HepG2 (cell line): ENCODE measurements at regions not wholly inside any gene's neighbourhood (a gene's known extent, or its start where the extent isn't known, plus 50 kb on each side); places are given as distances from the start of the nearest gene placed in this dataset.

ENCODE experiments used
- ATAC-seq: fragments of 200-7000 bp; cut with Tn5 transposase; 3 replicates; pipeline ENCODE4 v1.9.1; 2020; ENCODE audit warnings: mild to moderate bottlenecking, moderate library complexity
- BruUV-seq: library from RNA; stranded (reverse); fragments of 400-500 nt; replicated peaks from 2 replicates; lab custom pipeline; 2021; lab: Mats Ljungman, UMichigan
- CTCF ChIA-PET: fragments of 300-600 bp; formaldehyde crosslinking; extraction: SDS; loops from one replicate; lab custom pipeline; 2021; ENCODE audit warnings: low total read pairs, inconsistent platforms, low intra/inter-chr PET ratio; lab: Yijun Ruan, JAX
- POLR2A ChIA-PET: fragments of 350-600 bp; sonication (Branson Sonifier 250); formaldehyde crosslinking; loops from one replicate; lab custom pipeline; 2020; ENCODE audit warnings: antibody characterized with exemption, inconsistent platforms; lab: Yijun Ruan, JAX
- DNase-seq: peaks from one replicate; pipeline ENCODE4 v3.0.0-alpha.2; 2015; ENCODE audit warnings: low spot score
- FAIRE-seq: peaks from 3 replicates; lab custom pipeline; 2011; peaks lifted over from hg19 to GRCh38; lab: Jason Lieb, UNC
- H2AFZ ChIP-seq: one replicate; pipeline ENCODE4 v1.6.1; 2011; ENCODE audit warnings: low read length, inconsistent platforms
- H3K27ac ChIP-seq: fragments of 300-600 bp; 3 replicates; pipeline ENCODE4 v1.8.0; 2011; ENCODE audit warnings: mixed run types, mild to moderate bottlenecking, mixed read lengths, low read length, inconsistent platforms; ENCODE audit not compliant: insufficient read depth; ENCODE audit errors: extremely low read length
- H3K27me3 ChIP-seq, 2 experiments: fragments of 200-600 bp in 1 of 2; 2 replicates in 1 of 2; 3 replicates in 1 of 2; pipeline versions ENCODE4 v1.6.0 to v1.8.0; 2011; ENCODE audit warnings: low read length in 2 of 2, mild to moderate bottlenecking in 2 of 2, moderate library complexity in 2 of 2, inconsistent platforms in 1 of 2; ENCODE audit not compliant: insufficient read depth in 2 of 2, control insufficient read depth in 1 of 2
- H3K36me3 ChIP-seq, 2 experiments: fragments of 200-600 bp in 1 of 2; replicated peaks in 1 of 2; 2 replicates in 1 of 2; 3 replicates in 1 of 2; pipeline versions ENCODE4 v1.5.1 to v1.8.0; 2011; ENCODE audit warnings: low read length in 2 of 2, inconsistent platforms in 1 of 2; ENCODE audit not compliant: insufficient read depth in 2 of 2, control insufficient read depth in 1 of 2
- H3K4me1 ChIP-seq: 2 replicates; pipeline ENCODE4 v1.5.1; 2012; ENCODE audit warnings: low read length, inconsistent platforms; ENCODE audit not compliant: insufficient read depth
- H3K4me2 ChIP-seq: 2 replicates; pipeline ENCODE4 v1.6.0; 2011; ENCODE audit warnings: low read depth, low read length, inconsistent platforms
- H3K4me3 ChIP-seq, 3 experiments: fragments of 200-600 bp in 1 of 3; sonication (generic), shearing (Covaris generic) in 1 of 3; replicated peaks in 1 of 3; 2 replicates each; pipeline ENCODE4 v1.5.1; 2011 to 2016; ENCODE audit warnings: low read length in 3 of 3, inconsistent platforms in 2 of 3, low read depth in 2 of 3, mild to moderate bottlenecking in 2 of 3, control low read depth in 1 of 3, mixed read lengths in 1 of 3; ENCODE audit not compliant: insufficient read depth in 1 of 3
- H3K79me2 ChIP-seq: one replicate; pipeline ENCODE4 v1.6.1; 2011; ENCODE audit warnings: low read length, inconsistent platforms; ENCODE audit not compliant: insufficient read depth
- H3K9ac ChIP-seq: 2 replicates; pipeline ENCODE4 v1.6.0; 2011; ENCODE audit warnings: mild to moderate bottlenecking, low read depth, low read length, inconsistent platforms; ENCODE audit not compliant: insufficient read depth
- H3K9me3 ChIP-seq: 2 replicates; pipeline ENCODE4 v1.5.1; 2012; ENCODE audit warnings: mild to moderate bottlenecking, low read length
- H4K20me1 ChIP-seq: 2 replicates; pipeline ENCODE4 v1.6.0; 2011; ENCODE audit warnings: inconsistent platforms, mild to moderate bottlenecking, low read length, moderate library complexity; ENCODE audit not compliant: insufficient read depth
- ATF7-NPFF ChIP-seq: sonication (generic); formaldehyde crosslinking; IDR thresholded peaks from 2 replicates; pipeline ENCODE4 v1.8.1; 2023; ENCODE audit warnings: mild to moderate bottlenecking, low read depth, missing genetic modification reagents, moderate library complexity
- FOXK2 ChIP-seq: fragments of 450-650 bp; IDR thresholded peaks from 2 replicates; pipeline ENCODE4 v1.6.1; 2016
- GATAD2A ChIP-seq: IDR thresholded peaks from 2 replicates; pipeline ENCODE4 v1.6.1; 2016
- PAF1 ChIP-seq: IDR thresholded peaks from 2 replicates; pipeline ENCODE4 v1.6.1; 2016; ENCODE audit warnings: missing genetic modification reagents, missing compliant biosample characterization
- ZNF382 ChIP-seq: sonication (generic); formaldehyde crosslinking; IDR thresholded peaks from 2 replicates; pipeline ENCODE4 v1.5.0; 2020; ENCODE audit warnings: missing genetic modification reagents, mild to moderate bottlenecking, borderline replicate concordance
- ZNF446 ChIP-seq: sonication (generic); formaldehyde crosslinking; IDR thresholded peaks from 2 replicates; pipeline ENCODE4 v1.5.0; 2020; ENCODE audit warnings: mild to moderate bottlenecking, missing genetic modification reagents
- ZNF747 ChIP-seq: sonication (generic); formaldehyde crosslinking; IDR thresholded peaks from 2 replicates; pipeline ENCODE4 v1.8.1; 2023; ENCODE audit warnings: missing genetic modification reagents, mild to moderate bottlenecking, borderline replicate concordance
- WGBS: methylation state at CpG from one replicate; pipeline ENCODE4 v1.1.6; 2017; ENCODE audit warnings: low lambda C conversion rate; 5-methylcytosine and 5-hydroxymethylcytosine counted together
- in situ Hi-C: cut with HindIII; loops from 2 replicates; pipeline ENCODE4 v1.10.0; 2017; ENCODE audit warnings: low pct_unique_long_range_greater_than_20kb; ENCODE audit not compliant: extremely low pct_ligation_motif_present
- intact Hi-C: fragments of 100-400 bp; cut with micrococcal nuclease; formaldehyde crosslinking; loops from one replicate; pipeline ENCODE4 v1.10.0; 2022; ENCODE audit not compliant: unreplicated experiment
- TF ChIP-seq, protein P1 (sequence below): sonication (generic); formaldehyde crosslinking; IDR thresholded peaks from 2 replicates; pipeline ENCODE4 v1.4.0; 2020; ENCODE audit warnings: missing genetic modification reagents, mild to moderate bottlenecking, borderline replicate concordance
- TF ChIP-seq, protein P2 (sequence below): sonication (generic); formaldehyde crosslinking; IDR thresholded peaks from 2 replicates; pipeline ENCODE4 v1.5.0; 2020; ENCODE audit warnings: missing genetic modification reagents, mild to moderate bottlenecking, borderline replicate concordance

DNA sequence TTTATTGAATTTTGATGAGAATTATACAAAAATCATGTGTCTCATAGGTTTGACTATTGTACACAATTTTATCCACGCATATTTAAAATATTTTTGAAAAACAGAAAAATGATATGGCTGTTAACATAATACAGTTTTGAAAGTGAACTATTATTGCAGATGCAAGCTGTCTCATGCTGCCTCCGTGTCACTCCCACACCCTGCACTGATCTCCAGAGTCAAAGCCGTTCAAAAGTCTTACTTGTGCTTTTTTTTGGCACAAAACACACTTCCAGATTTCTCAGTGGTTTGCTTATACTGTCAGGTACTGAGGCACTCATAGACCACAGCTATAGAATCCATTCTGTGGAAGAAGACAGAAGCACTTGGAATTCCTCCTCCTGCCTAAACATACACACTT, 243.1 kb upstream of the ADARB2 start:
- FAIRE-seq (no peak), ATAC-seq (no peak), DNase-seq (no peak)
- ChIA-PET POLR2A (no interaction called here), CTCF (no interaction called here)
- Histone ChIP-seq H2AFZ (no peak overlapping the region), H3K4me2 (no peak overlapping the region), H4K20me1 (no peaks in the 10 kb centered on the region), H3K9me3 (no peaks in the 10 kb centered on the region), H3K4me1 (no peaks in the 10 kb centered on the region), H3K4me3 (no peak overlapping the region), H3K36me3 (no peaks in the 10 kb centered on the region), H3K9ac (no peak overlapping the region), H3K79me2 (no peaks in the 10 kb centered on the region), H3K27me3 (no peaks in the 10 kb centered on the region), H3K27ac (no peak overlapping the region)
- no TSS peak for BruUV-seq
- intact Hi-C loops, result no loop called here
- TF ChIP-seq PAF1 (CRISPR knock-in tag) (no peak), ZNF747 (no peak), FOXK2 (no peak), GATAD2A (CRISPR knock-in tag) (no peak), ATF7-NPFF (CRISPR knock-in tag) (no peak), ZNF446 (CRISPR knock-in tag) (no peak), ZNF382 (CRISPR knock-in tag) (no peak)
- TF ChIP-seq, protein P1, sequence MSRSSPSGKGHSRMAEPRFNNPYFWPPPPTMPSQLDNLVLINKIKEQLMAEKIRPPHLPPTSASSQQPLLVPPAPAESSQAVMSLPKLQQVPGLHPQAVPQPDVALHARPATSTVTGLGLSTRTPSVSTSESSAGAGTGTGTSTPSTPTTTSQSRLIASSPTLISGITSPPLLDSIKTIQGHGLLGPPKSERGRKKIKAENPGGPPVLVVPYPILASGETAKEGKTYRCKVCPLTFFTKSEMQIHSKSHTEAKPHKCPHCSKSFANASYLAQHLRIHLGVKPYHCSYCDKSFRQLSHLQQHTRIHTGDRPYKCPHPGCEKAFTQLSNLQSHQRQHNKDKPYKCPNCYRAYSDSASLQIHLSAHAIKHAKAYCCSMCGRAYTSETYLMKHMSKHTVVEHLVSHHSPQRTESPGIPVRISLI (CRISPR knock-in tag), result no peak
- TF ChIP-seq, protein P2, sequence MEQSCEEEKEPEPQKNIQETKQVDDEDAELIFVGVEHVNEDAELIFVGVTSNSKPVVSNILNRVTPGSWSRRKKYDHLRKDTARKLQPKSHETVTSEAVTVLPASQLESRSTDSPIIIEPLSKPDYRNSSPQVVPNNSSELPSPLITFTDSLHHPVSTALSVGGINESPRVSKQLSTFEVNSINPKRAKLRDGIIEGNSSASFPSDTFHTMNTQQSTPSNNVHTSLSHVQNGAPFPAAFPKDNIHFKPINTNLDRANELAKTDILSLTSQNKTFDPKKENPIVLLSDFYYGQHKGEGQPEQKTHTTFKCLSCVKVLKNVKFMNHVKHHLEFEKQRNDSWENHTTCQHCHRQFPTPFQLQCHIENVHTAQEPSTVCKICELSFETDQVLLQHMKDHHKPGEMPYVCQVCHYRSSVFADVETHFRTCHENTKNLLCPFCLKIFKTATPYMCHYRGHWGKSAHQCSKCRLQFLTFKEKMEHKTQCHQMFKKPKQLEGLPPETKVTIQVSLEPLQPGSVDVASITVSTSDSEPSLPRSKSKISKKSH (CRISPR knock-in tag), result no peak
- in situ Hi-C loops, result no loop called here
- 5% methylated on average over 3 of the region's 3 CpGs for WGBS
